Activated CD8-positive, alpha-beta T cell treated with anti-CD3 and anti-CD28 coated beads for 36 hours (primary cell): ENCODE measurements at regions not wholly inside any gene's neighbourhood (a gene's known extent, or its start where the extent isn't known, plus 50 kb on each side); places are given as distances from the start of the nearest gene placed in this dataset.

ENCODE experiments used
- ATAC-seq: fragments of 200-7000 bp; cut with Tn5 transposase; one replicate; pipeline ENCODE4 v1.10.0; 2021; ENCODE audit warnings: mild to moderate bottlenecking, moderate library complexity
- CTCF ChIA-PET: fragments of 350-600 bp; sonication (Branson Sonifier 250); formaldehyde crosslinking; loops from one replicate; lab custom pipeline; 2021; ENCODE audit warnings: antibody characterized with exemption; lab: Charles Lee
- POLR2A ChIA-PET: fragments of 350-600 bp; sonication (Branson Sonifier 250); formaldehyde crosslinking; loops from one replicate; lab custom pipeline; 2021; ENCODE audit warnings: antibody characterized with exemption; lab: Charles Lee
- DNase-seq: peaks from one replicate; pipeline ENCODE4 v3.0.0-alpha.2; 2020
- H3K27ac Mint-ChIP-seq: one replicate; pipeline ENCODE4 v1.8.0; 2021; ENCODE audit warnings: mild to moderate bottlenecking, mixed read lengths
- H3K27me3 Mint-ChIP-seq: one replicate; pipeline ENCODE4 v1.8.0; 2021; ENCODE audit warnings: mixed read lengths
- H3K36me3 Mint-ChIP-seq: one replicate; pipeline ENCODE4 v1.8.0; 2021; ENCODE audit warnings: low read depth, mixed read lengths
- H3K4me1 Mint-ChIP-seq: one replicate; pipeline ENCODE4 v1.8.0; 2021; ENCODE audit warnings: low read depth, mixed read lengths
- H3K4me3 Mint-ChIP-seq: one replicate; pipeline ENCODE4 v1.8.0; 2021; ENCODE audit warnings: mild to moderate bottlenecking, moderate library complexity, mixed read lengths
- H3K9me3 Mint-ChIP-seq: one replicate; pipeline ENCODE4 v1.8.0; 2021; ENCODE audit warnings: mixed read lengths
- intact Hi-C: fragments of 100-400 bp; cut with micrococcal nuclease; formaldehyde crosslinking; loops from one replicate; pipeline ENCODE4 v1.10.0; 2022
- TF ChIP-seq, protein P1 (sequence below): fragments of 200-600 bp; IDR thresholded peaks from one replicate; pipeline ENCODE4 v1.8.0; 2022; ENCODE audit warnings: antibody characterized with exemption, mild to moderate bottlenecking

DNA sequence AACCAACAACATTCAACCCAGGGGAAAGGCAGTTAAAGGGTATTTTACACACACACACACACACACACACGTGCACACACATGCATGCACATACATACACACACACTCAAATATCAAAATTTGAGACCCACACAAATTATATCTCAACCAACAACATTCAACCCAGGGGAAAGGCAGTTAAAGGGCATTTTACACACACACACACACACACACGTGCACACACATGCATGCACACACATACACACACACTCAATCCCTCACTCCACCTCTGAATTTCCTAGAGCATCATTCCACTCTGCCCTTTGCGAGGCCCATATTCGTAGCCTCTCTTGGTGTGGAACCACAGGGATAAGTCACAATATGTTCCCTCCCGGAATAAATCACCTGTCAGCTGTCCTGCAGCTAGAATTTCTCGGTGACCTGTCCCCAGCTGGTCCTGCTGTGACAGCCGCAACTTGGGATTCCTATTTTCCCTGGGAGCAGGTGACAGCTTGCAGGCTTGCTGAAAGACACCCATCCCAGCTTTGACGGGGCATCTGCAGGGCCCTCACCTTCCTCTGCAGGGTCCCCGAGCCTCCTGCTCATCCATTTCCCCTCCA lies 122.7 kb downstream of the PSMG1 start:
- Mint-ChIP-seq H3K27me3 (no peaks in the 10 kb centered on the region), H3K36me3 (no peaks in the 10 kb centered on the region), H3K27ac (no peak overlapping the region), H3K4me3 (no peak overlapping the region), H3K4me1 (no peaks in the 10 kb centered on the region), H3K9me3 (no peaks in the 10 kb centered on the region)
- ATAC-seq = no peak
- intact Hi-C loops = no loop called here
- TF ChIP-seq, protein P1, sequence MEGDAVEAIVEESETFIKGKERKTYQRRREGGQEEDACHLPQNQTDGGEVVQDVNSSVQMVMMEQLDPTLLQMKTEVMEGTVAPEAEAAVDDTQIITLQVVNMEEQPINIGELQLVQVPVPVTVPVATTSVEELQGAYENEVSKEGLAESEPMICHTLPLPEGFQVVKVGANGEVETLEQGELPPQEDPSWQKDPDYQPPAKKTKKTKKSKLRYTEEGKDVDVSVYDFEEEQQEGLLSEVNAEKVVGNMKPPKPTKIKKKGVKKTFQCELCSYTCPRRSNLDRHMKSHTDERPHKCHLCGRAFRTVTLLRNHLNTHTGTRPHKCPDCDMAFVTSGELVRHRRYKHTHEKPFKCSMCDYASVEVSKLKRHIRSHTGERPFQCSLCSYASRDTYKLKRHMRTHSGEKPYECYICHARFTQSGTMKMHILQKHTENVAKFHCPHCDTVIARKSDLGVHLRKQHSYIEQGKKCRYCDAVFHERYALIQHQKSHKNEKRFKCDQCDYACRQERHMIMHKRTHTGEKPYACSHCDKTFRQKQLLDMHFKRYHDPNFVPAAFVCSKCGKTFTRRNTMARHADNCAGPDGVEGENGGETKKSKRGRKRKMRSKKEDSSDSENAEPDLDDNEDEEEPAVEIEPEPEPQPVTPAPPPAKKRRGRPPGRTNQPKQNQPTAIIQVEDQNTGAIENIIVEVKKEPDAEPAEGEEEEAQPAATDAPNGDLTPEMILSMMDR = no peak
- CTCF ChIA-PET = no interaction called here
- no peak for DNase-seq
- POLR2A ChIA-PET = no interaction called here

DNA sequence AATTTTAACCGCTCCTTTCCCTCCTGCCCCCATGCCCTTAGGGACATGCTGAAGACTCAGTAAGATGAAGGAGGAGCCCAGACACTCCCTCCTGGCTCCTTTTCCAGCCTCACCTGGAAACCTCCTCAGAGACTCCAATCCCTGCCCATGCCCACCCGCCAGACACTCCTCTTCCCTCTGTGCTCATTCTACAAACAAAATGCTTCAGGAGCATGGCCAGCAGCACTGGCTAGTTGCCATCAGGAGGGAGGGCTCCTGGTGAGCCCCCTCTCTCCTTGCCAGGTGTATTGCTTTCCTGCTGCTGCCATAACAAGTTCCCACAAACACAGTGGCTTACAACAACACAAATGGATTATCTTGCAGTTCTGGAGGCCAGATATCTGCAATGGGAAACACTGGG lies 126.1 kb downstream of the PSMG1 start:
- TF ChIP-seq, protein P1 = no peak
- intact Hi-C loops = no loop called here

DNA sequence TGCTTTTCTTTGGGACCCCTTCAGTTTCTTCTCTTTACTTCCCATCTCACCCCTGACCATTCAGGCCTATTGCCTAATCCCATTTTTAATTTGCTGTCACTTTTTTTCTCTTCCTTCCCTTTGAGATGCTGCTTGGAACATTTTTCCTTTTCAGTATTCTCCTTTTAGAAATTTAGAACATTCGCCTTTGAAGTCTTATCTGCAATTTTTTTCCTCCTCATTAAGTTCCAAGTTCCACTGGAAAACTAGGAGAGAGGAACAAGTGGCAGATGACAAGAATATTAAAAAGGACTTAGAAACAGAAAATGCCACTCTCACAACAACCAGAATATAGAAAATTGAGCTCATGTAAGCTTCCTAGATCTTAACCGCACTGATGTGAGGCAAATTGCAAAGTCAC lies 126.6 kb downstream of the PSMG1 start:
- H3K4me3 Mint-ChIP-seq = no peak overlapping the region
- intact Hi-C loops = no loop called here
- no peaks in the 10 kb centered on the region for H3K36me3 Mint-ChIP-seq
- H3K4me1 Mint-ChIP-seq = no peaks in the 10 kb centered on the region
- ChIA-PET CTCF (no interaction called here), POLR2A (no interaction called here)
- H3K27ac Mint-ChIP-seq = no peak overlapping the region
- H3K27me3 Mint-ChIP-seq = no peaks in the 10 kb centered on the region
- ATAC-seq (no peak), DNase-seq (no peak)
- H3K9me3 Mint-ChIP-seq = no peaks in the 10 kb centered on the region
- TF ChIP-seq, protein P1 = no peak

More for the DNA sequence above, 126.1 kb downstream of the PSMG1 start:
- DNase-seq (no peak), ATAC-seq (no peak)
- Mint-ChIP-seq H3K4me1 (no peaks in the 10 kb centered on the region), H3K4me3 (no peak overlapping the region), H3K9me3 (no peaks in the 10 kb centered on the region), H3K27me3 (no peaks in the 10 kb centered on the region), H3K27ac (no peak overlapping the region), H3K36me3 (no peaks in the 10 kb centered on the region)
- POLR2A ChIA-PET = no interaction called here
- CTCF ChIA-PET = no interaction called here

DNA sequence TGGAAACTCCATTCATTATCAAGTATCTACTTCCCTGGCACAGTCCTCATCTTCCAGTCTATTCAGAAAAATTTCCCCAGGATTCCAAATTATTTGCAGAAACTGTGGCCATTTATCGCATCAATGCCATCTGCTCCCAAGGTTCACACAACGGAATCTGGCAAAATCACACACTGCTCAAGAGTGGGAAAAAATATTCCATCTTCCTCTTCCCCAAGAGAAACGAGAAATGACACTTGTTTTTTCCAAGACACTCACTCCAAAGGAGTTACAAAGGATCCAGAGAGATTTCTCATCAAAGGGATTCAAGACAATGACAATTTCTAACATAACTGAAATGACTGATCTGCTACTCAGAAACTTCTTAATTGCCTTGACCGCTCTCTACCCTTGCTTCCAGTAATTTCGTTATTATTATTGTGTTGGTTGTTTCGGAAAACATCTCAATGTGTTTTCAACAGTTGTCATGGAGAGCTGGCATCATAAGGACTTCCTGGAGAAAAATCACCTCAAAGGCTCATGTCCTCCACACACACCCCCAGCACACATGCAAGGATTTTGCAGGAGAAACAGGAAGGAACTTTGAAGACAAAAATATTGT lies 128.0 kb downstream of the PSMG1 start:
- H3K4me1 Mint-ChIP-seq = no peaks in the 10 kb centered on the region
- no peaks in the 10 kb centered on the region for H3K36me3 Mint-ChIP-seq
- H3K9me3 Mint-ChIP-seq = no peaks in the 10 kb centered on the region
- H3K27me3 Mint-ChIP-seq = no peaks in the 10 kb centered on the region
- POLR2A ChIA-PET = no interaction called here
- ATAC-seq (no peak), DNase-seq (no peak)
- H3K27ac Mint-ChIP-seq = no peak overlapping the region
- intact Hi-C loops = no loop called here
- TF ChIP-seq, protein P1 = no peak
- H3K4me3 Mint-ChIP-seq = no peak overlapping the region
- CTCF ChIA-PET = no interaction called here

DNA sequence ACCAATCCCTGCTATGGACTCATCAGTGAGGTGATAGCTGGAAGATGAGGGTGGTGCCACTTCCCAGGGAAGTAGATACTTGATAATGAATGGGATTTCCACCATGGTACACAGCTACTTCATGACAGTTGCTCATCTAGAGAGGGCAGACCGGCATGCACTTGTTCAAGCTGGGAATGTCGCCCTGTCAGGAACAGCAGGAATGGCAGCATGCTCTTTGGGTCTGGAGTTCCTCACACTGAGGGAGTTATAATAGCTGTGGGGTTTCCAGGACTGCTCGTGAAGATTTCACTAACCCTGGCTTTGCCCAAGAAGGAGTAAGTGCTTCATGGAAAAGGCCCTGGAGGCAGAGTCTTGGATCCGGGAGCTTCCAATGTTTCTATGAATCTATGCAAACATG lies 129.2 kb downstream of the PSMG1 start:
- POLR2A ChIA-PET = no interaction called here
- intact Hi-C loops = no loop called here
- DNase-seq (no peak), ATAC-seq (no peak)
- CTCF ChIA-PET = interaction anchor here (0.7 kb wide), 1 partner anchor 12 kb away, joined by 3 read pairs; no protein-coding TSS in a partner anchor
- TF ChIP-seq, protein P1 = no peak
- Mint-ChIP-seq H3K27ac (no peak overlapping the region), H3K36me3 (no peaks in the 10 kb centered on the region), H3K27me3 (no peaks in the 10 kb centered on the region), H3K4me1 (no peaks in the 10 kb centered on the region), H3K4me3 (no peak overlapping the region), H3K9me3 (no peaks in the 10 kb centered on the region)
